ENCODE measurements at regions not wholly inside any gene's neighbourhood (a gene's known extent, or its start where the extent isn't known, plus 50 kb on each side); places are given as distances from the start of the nearest gene placed in this dataset.

DNA sequence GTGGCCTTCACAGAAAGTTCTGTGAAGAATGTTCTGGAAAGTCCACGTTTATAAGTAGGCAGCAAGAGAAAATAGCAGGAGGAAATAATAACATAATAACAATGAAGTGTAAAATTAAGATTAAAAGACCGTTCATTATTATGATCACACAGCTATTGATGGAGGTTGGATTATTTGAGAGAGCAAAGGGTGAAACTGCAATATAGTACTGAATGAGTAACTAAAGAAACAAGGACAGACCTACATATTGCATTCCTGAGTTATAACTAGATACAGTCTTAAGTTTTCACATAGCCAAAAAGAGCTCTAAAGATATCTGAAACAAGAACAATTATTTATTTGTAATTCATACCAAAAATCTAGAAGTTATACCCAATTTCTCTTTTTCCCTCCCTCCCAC, 122.9 kb upstream of the TMEM164 start:
- Histone ChIP-seq H3K79me2 (no peaks in the 10 kb centered on the region), H3K9me3 (ENCODE audit: low read depth) (no peaks in the 10 kb centered on the region), H4K20me1 (ENCODE audit: insufficient read depth, poor library complexity, severe bottlenecking) (no peaks in the 10 kb centered on the region), H3K4me1 (ENCODE audit: insufficient read depth) (no peaks in the 10 kb centered on the region), H2AFZ (no peak overlapping the region), H3K36me3 (replicated peaks; ENCODE audit: insufficient read depth, low read depth) (no peaks in the 10 kb centered on the region), H3K27ac (peak overlapping the region; percentile 15), H3K27me3 (no peaks in the 10 kb centered on the region), H3K4me3 (no peak overlapping the region), H3K9me2 (replicated peaks; ENCODE audit: insufficient read depth) (no peaks in the 10 kb centered on the region), H3K4me2 (no peak overlapping the region)
- WGBS (ENCODE audit: low lambda C conversion rate, missing lambda C conversion rate), result 52% methylated on average over 2 of the region's 2 CpGs
- TF ChIP-seq EZH2phosphoT487 (IDR thresholded peaks at IDR 0.05; ENCODE audit: low read depth, severe bottlenecking, unreplicated experiment), result no peak
- TF ChIP-seq CTCF (IDR thresholded peaks at IDR 0.05; ENCODE audit: poor library complexity), result no peak
- no peak for TF ChIP-seq EZH2 (IDR thresholded peaks at IDR 0.05; ENCODE audit: borderline replicate concordance)
- no peak for DNase-seq (ENCODE audit: low spot score)

- WGBS (ENCODE audit: low lambda C conversion rate, missing lambda C conversion rate), result 58% methylated on average over 2 of the region's 2 CpGs
- DNase-seq (ENCODE audit: low spot score), result no peak
- H3K9me3 ChIP-seq (ENCODE audit: low read depth), result no peaks in the 10 kb centered on the region
- no peak overlapping the region for H2AFZ ChIP-seq
- H3K9me2 ChIP-seq (replicated peaks; ENCODE audit: insufficient read depth), result no peaks in the 10 kb centered on the region
- H3K4me3 ChIP-seq, result no peak overlapping the region
- no peaks in the 10 kb centered on the region for H3K4me1 ChIP-seq (ENCODE audit: insufficient read depth)
- no peaks in the 10 kb centered on the region for H3K79me2 ChIP-seq
- TF ChIP-seq EZH2phosphoT487 (IDR thresholded peaks at IDR 0.05; ENCODE audit: low read depth, severe bottlenecking, unreplicated experiment), result no peak
- no peaks in the 10 kb centered on the region for H3K36me3 ChIP-seq (replicated peaks; ENCODE audit: insufficient read depth, low read depth)
- peak overlapping the region; percentile 15 for H3K27ac ChIP-seq
- no peaks in the 10 kb centered on the region for H4K20me1 ChIP-seq (ENCODE audit: insufficient read depth, poor library complexity, severe bottlenecking)
- H3K4me2 ChIP-seq, result no peak overlapping the region
- no peaks in the 10 kb centered on the region for H3K27me3 ChIP-seq
Measured at GRCh38 chrX:109880629-109881028, 122.3 kb upstream of the TMEM164 start.

- Histone ChIP-seq H3K27me3 (no peaks in the 10 kb centered on the region), H4K20me1 (ENCODE audit: insufficient read depth, poor library complexity, severe bottlenecking) (no peaks in the 10 kb centered on the region), H2AFZ (no peak overlapping the region), H3K36me3 (replicated peaks; ENCODE audit: insufficient read depth, low read depth) (no peaks in the 10 kb centered on the region), H3K4me3 (no peak overlapping the region), H3K9me3 (ENCODE audit: low read depth) (no peaks in the 10 kb centered on the region), H3K27ac (no peak overlapping the region), H3K9me2 (replicated peaks; ENCODE audit: insufficient read depth) (no peaks in the 10 kb centered on the region), H3K4me2 (no peak overlapping the region), H3K79me2 (no peaks in the 10 kb centered on the region), H3K4me1 (ENCODE audit: insufficient read depth) (no peaks in the 10 kb centered on the region)
- WGBS (ENCODE audit: low lambda C conversion rate, missing lambda C conversion rate), result 52% methylated on average over 4 of the region's 4 CpGs
- TF ChIP-seq EZH2phosphoT487 (IDR thresholded peaks at IDR 0.05; ENCODE audit: low read depth, severe bottlenecking, unreplicated experiment), result no peak
- peak; percentile 54 for TF ChIP-seq CTCF (IDR thresholded peaks at IDR 0.05; ENCODE audit: poor library complexity)
- peak; percentile 42 for DNase-seq (ENCODE audit: low spot score)
Measured at GRCh38 chrX:109886122-109886761, 116.7 kb upstream of the TMEM164 start.

DNA sequence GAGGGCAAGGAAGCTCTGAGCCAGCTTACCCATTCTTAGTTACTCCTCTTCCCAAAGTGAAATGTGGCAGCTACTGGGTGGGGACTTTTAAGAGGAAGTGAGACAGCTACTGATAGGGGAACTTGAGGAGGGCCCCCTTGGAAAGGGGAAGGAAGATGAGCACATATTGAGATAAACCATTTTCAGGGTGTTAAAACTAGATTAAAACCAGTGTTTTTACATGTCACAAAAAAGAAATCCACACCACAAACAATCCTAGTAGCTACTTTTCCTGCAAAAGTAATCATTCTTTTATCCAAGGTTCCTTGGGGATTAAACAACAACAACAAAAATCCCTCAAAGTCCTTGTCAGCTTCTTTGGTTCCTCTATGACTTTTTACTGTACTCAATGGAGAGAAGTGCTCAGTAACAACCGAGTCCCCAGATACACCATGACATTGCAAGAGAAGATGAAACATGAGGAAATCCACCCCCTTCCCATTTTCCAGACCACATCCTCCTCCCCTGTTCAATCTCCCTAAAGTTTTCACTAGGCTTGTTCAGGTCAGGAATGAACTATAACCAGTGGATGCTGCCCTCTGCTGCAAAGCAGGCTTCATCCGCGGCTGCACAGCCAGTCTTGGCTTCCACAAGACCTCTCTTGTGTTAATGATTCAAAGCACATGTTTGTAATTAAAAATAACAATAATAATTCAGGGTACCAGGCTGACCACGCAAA, 113.5 kb upstream of the TMEM164 start:
- Histone ChIP-seq H3K36me3 (replicated peaks; ENCODE audit: insufficient read depth, low read depth) (no peaks in the 10 kb centered on the region), H3K9me2 (replicated peaks; ENCODE audit: insufficient read depth) (no peaks in the 10 kb centered on the region), H3K4me1 (ENCODE audit: insufficient read depth) (no peaks in the 10 kb centered on the region), H3K27me3 (no peaks in the 10 kb centered on the region), H3K4me2 (no peak overlapping the region), H3K9me3 (ENCODE audit: low read depth) (no peaks in the 10 kb centered on the region), H3K4me3 (no peak overlapping the region), H2AFZ (no peak overlapping the region), H3K79me2 (no peaks in the 10 kb centered on the region), H3K27ac (no peak overlapping the region), H4K20me1 (ENCODE audit: insufficient read depth, poor library complexity, severe bottlenecking) (no peaks in the 10 kb centered on the region)
- peak; percentile 25 for TF ChIP-seq CTCF (IDR thresholded peaks at IDR 0.05; ENCODE audit: poor library complexity)
- TF ChIP-seq EZH2 (IDR thresholded peaks at IDR 0.05; ENCODE audit: borderline replicate concordance), result no peak
- peak; percentile 13 for DNase-seq (ENCODE audit: low spot score)
- 40% methylated on average over 4 of the region's 4 CpGs for WGBS (ENCODE audit: low lambda C conversion rate, missing lambda C conversion rate)
